Nephron progenitor cell (in vitro differentiated cells): ENCODE measurements at regions not wholly inside any gene's neighbourhood (a gene's known extent, or its start where the extent isn't known, plus 50 kb on each side); places are given as distances from the start of the nearest gene placed in this dataset.

ENCODE experiments used
- DNase-seq: peaks from one replicate; pipeline ENCODE4 v3.0.0; 2021
- H3K27ac Mint-ChIP-seq: 2 replicates; pipeline ENCODE4 v1.8.0; 2021; ENCODE audit warnings: mild to moderate bottlenecking, moderate library complexity, mixed read lengths
- H3K27me3 Mint-ChIP-seq: 2 replicates; pipeline ENCODE4 v1.8.0; 2021; ENCODE audit warnings: mild to moderate bottlenecking, low read depth, mixed read lengths; ENCODE audit not compliant: poor library complexity
- H3K36me3 Mint-ChIP-seq: 2 replicates; pipeline ENCODE4 v1.8.0; 2021; ENCODE audit warnings: low read depth, mixed read lengths
- H3K4me1 Mint-ChIP-seq: 2 replicates; pipeline ENCODE4 v1.8.0; 2021; ENCODE audit warnings: mixed read lengths
- H3K4me3 Mint-ChIP-seq: 2 replicates; pipeline ENCODE4 v1.8.0; 2021; ENCODE audit warnings: mild to moderate bottlenecking, moderate library complexity, mixed read lengths
- H3K9me3 Mint-ChIP-seq: 2 replicates; pipeline ENCODE4 v1.8.0; 2021; ENCODE audit warnings: mild to moderate bottlenecking, moderate library complexity, mixed read lengths
- TF ChIP-seq, protein P1 (sequence below): fragments of 200-600 bp; sonication (generic); IDR thresholded peaks from 2 replicates; pipeline ENCODE4 v1.5.0; 2021; ENCODE audit warnings: antibody characterized with exemption

DNA sequence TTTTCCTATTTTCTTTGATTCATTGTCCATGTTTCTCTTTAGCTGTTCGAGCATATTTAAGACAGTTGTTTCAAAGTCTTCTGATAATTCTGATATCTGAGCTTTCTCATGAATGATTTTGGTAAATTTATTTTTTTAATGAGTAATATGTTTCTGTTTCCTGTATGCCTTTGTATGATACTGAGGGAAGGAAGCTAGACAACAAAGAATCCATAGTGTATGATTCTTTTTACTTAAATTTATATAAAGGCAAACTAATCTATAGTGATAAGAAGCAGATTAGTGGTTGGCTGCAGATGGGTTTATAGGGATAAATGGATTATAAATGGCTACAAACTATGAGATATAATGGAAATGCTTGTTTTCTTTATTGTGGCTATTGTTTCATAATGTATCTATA, 352.7 kb upstream of the CDH2 start:
- no peaks in the 10 kb centered on the region for H3K27me3 Mint-ChIP-seq
- no peak overlapping the region for H3K4me3 Mint-ChIP-seq

DNA sequence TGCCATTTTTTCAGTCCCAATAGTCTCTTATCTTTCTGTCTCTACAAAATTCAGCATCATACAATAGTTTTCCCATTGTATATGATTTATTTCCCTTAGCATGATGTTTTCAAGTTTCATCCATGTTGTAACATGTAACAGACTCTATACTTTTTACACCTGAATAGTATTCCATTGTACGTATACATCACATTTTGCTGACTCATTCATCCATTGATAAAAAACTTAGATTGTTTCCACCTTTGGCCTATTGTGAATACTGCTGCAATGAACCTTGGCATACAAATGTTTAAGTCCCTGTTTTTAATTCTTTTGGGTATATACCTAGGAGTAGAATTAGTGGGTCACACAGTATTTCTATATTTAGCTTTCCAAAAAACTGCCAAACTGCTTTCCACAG, 349.3 kb upstream of the CDH2 start:
- Mint-ChIP-seq H3K36me3 (no peaks in the 10 kb centered on the region), H3K9me3 (no peaks in the 10 kb centered on the region), H3K4me3 (no peak overlapping the region), H3K27ac (no peak overlapping the region), H3K27me3 (no peaks in the 10 kb centered on the region), H3K4me1 (peaks cover 11% of the 10 kb centered on the region)
- TF ChIP-seq, protein P1, sequence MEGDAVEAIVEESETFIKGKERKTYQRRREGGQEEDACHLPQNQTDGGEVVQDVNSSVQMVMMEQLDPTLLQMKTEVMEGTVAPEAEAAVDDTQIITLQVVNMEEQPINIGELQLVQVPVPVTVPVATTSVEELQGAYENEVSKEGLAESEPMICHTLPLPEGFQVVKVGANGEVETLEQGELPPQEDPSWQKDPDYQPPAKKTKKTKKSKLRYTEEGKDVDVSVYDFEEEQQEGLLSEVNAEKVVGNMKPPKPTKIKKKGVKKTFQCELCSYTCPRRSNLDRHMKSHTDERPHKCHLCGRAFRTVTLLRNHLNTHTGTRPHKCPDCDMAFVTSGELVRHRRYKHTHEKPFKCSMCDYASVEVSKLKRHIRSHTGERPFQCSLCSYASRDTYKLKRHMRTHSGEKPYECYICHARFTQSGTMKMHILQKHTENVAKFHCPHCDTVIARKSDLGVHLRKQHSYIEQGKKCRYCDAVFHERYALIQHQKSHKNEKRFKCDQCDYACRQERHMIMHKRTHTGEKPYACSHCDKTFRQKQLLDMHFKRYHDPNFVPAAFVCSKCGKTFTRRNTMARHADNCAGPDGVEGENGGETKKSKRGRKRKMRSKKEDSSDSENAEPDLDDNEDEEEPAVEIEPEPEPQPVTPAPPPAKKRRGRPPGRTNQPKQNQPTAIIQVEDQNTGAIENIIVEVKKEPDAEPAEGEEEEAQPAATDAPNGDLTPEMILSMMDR, result no peak
- DNase-seq, result no peak

More for the DNA sequence above, 352.7 kb upstream of the CDH2 start:
- DNase-seq, result no peak
- no peak overlapping the region for H3K27ac Mint-ChIP-seq
- no peaks in the 10 kb centered on the region for H3K9me3 Mint-ChIP-seq
- no peaks in the 10 kb centered on the region for H3K36me3 Mint-ChIP-seq
- TF ChIP-seq, protein P1, result no peak
- peaks cover 5% of the 10 kb centered on the region for H3K4me1 Mint-ChIP-seq

- H3K27ac Mint-ChIP-seq, result no peak overlapping the region
- peaks cover 11% of the 10 kb centered on the region for H3K4me1 Mint-ChIP-seq
- DNase-seq, result no peak
- H3K4me3 Mint-ChIP-seq, result no peak overlapping the region
- no peaks in the 10 kb centered on the region for H3K36me3 Mint-ChIP-seq
- peaks cover 5% of the 10 kb centered on the region for H3K9me3 Mint-ChIP-seq
- TF ChIP-seq, protein P1, result no peak
- no peaks in the 10 kb centered on the region for H3K27me3 Mint-ChIP-seq
Observed at GRCh38 chr18:28523758-28524475, 347.0 kb upstream of the CDH2 start.

DNA sequence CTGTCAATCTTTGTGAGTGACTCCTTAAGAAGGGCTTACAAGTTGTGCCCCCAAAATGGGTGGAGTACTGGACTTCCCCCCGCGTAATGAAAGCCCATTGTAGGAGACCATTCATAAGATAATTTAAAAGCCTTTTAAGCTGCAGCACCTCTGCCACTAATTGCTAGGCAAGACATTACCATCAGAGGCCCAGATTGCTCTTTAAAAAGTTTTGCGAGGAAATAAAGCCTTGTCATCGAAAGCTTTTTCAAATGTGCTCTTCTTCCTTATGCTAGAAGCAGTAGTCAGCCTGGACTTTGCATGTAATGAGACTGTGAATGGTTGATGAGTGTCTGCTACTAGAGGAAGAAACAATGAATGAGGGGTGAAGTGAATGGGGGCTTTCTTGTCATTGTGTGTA, 345.3 kb upstream of the CDH2 start:
- H3K36me3 Mint-ChIP-seq, result no peaks in the 10 kb centered on the region
- no peak for DNase-seq
- H3K4me3 Mint-ChIP-seq, result no peak overlapping the region
- peaks cover 5% of the 10 kb centered on the region for H3K9me3 Mint-ChIP-seq
- TF ChIP-seq, protein P1, result no peak
- H3K27me3 Mint-ChIP-seq, result no peaks in the 10 kb centered on the region
- H3K4me1 Mint-ChIP-seq, result peaks cover 11% of the 10 kb centered on the region
- H3K27ac Mint-ChIP-seq, result no peak overlapping the region

DNA sequence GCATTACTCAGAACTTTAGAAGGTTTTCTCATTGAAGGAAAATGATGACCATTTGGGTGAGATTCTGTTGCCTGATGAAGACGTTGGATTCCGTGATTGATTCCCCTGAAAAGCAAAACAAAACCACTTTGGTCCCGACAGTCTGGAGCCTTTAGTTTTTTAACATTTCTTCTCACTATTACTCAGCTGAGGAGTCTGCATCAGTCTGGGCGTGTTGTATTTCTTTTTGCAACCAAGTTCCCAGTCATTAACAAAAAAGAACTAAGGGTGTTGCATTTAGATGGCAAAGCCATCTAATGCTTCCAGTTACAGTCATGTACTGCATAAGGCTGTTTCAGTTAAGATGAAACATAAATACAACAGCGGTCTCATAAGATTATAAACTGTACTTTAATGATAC, 343.1 kb upstream of the CDH2 start:
- Mint-ChIP-seq H3K27me3 (no peaks in the 10 kb centered on the region), H3K9me3 (peaks cover 5% of the 10 kb centered on the region), H3K27ac (no peak overlapping the region), H3K4me1 (peaks cover 9% of the 10 kb centered on the region), H3K4me3 (no peak overlapping the region), H3K36me3 (no peaks in the 10 kb centered on the region)
- TF ChIP-seq, protein P1, result no peak
- no peak for DNase-seq

DNA sequence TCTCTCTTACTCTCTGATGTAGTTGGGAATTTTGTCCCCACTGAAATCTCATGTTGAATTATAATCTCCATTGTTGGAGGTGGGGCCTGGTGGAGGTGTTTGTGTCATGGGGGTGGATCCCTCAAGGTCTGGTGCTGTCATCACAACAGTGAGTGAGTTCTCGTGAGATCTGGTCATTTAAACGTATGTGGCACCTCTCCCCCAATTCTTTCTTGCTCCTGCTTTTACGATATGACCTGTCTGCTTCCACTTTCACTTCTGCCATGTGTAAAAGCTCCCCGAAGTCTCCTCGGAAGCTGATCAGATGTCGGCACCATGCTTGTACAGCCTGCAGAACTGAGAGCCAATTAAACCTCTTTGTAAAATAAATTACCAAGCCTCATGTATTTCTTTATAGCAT, 337.8 kb upstream of the CDH2 start:
- TF ChIP-seq, protein P1, result no peak
- H3K27me3 Mint-ChIP-seq, result no peaks in the 10 kb centered on the region
- DNase-seq, result no peak
- H3K27ac Mint-ChIP-seq, result no peak overlapping the region
- H3K36me3 Mint-ChIP-seq, result no peaks in the 10 kb centered on the region
- H3K4me3 Mint-ChIP-seq, result no peak overlapping the region
- H3K4me1 Mint-ChIP-seq, result peaks cover 6% of the 10 kb centered on the region
- H3K9me3 Mint-ChIP-seq, result no peaks in the 10 kb centered on the region
